Activated naive CD4-positive, alpha-beta T cell treated with anti-CD3 and anti-CD28 coated beads, Interleukin-2, amount 10 ng/mL, durations not matched to agents 7 days and 5 days (primary cell): ENCODE measurements at regions not wholly inside any gene's neighbourhood (a gene's known extent, or its start where the extent isn't known, plus 50 kb on each side); places are given as distances from the start of the nearest gene placed in this dataset.

ENCODE experiments used
- CTCF ChIA-PET: fragments of 350-600 bp; sonication (Branson Sonifier 250); formaldehyde crosslinking; loops from one replicate; lab custom pipeline; 2021; ENCODE audit warnings: antibody characterized with exemption; lab: Charles Lee
- DNase-seq: peaks from one replicate; pipeline ENCODE4 v3.0.0-alpha.2; 2020
- H3K27ac Mint-ChIP-seq: one replicate; pipeline ENCODE4 v1.8.0; 2021; ENCODE audit warnings: mild to moderate bottlenecking, moderate library complexity, mixed read lengths
- H3K27me3 Mint-ChIP-seq: one replicate; pipeline ENCODE4 v1.8.0; 2021; ENCODE audit warnings: mild to moderate bottlenecking, mixed read lengths
- H3K36me3 Mint-ChIP-seq: one replicate; pipeline ENCODE4 v1.8.0; 2021; ENCODE audit warnings: mixed read lengths
- H3K4me1 Mint-ChIP-seq: one replicate; pipeline ENCODE4 v1.8.0; 2021; ENCODE audit warnings: mixed read lengths
- H3K4me3 Mint-ChIP-seq: one replicate; pipeline ENCODE4 v1.8.0; 2021; ENCODE audit warnings: mild to moderate bottlenecking, moderate library complexity, mixed read lengths
- H3K9me3 Mint-ChIP-seq: one replicate; pipeline ENCODE4 v1.8.0; 2021; ENCODE audit warnings: mixed read lengths

- CTCF ChIA-PET, result no interaction called here
- peaks cover 23% of the 10 kb centered on the region for H3K9me3 Mint-ChIP-seq
- H3K4me1 Mint-ChIP-seq, result no peaks in the 10 kb centered on the region
Observed at GRCh38 chr5:165783024-165783423, 2277.6 kb downstream of the MAT2B start.

GRCh38 chr5:165786073-165786472 lies 2280.7 kb downstream of the MAT2B start:
- Mint-ChIP-seq H3K27ac (no peak overlapping the region), H3K36me3 (no peaks in the 10 kb centered on the region)

More at GRCh38 chr5:165783024-165783423, 2277.6 kb downstream of the MAT2B start:
- Mint-ChIP-seq H3K36me3 (no peaks in the 10 kb centered on the region), H3K27me3 (no peaks in the 10 kb centered on the region), H3K4me3 (no peak overlapping the region), H3K27ac (no peak overlapping the region)
- no peak for DNase-seq

GRCh38 chr5:165795073-165795472 lies 2289.7 kb downstream of the MAT2B start:
- Mint-ChIP-seq H3K4me3 (no peak overlapping the region), H3K27ac (no peak overlapping the region), H3K4me1 (no peaks in the 10 kb centered on the region), H3K9me3 (peaks cover 10% of the 10 kb centered on the region), H3K36me3 (no peaks in the 10 kb centered on the region), H3K27me3 (no peaks in the 10 kb centered on the region)
- CTCF ChIA-PET, result no interaction called here
- no peak for DNase-seq

More at GRCh38 chr5:165786073-165786472, 2280.7 kb downstream of the MAT2B start:
- CTCF ChIA-PET, result no interaction called here
- Mint-ChIP-seq H3K4me1 (no peaks in the 10 kb centered on the region), H3K9me3 (peaks cover 27% of the 10 kb centered on the region), H3K27me3 (no peaks in the 10 kb centered on the region), H3K4me3 (no peak overlapping the region)
- DNase-seq, result no peak

DNA sequence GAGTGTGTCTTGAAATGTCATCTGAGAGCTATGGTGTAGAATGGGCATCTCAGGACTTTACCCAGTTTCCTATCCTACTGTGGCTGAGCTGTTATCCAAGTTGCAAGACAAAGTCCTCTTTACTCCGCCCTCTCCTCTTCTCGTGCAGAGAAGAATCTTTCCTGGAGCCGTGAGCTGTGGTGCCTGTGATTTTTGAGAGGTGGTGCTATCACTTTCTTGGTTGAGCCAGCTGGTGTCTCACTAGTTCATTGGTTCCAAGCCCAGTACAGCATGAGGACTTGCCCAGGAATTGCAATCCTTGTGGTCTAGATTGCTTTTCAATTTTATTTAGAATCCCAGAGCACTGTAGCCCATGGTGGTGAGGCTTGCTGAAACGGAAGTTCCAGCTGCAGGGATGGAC lies 2300.3 kb downstream of the MAT2B start:
- peaks cover 8% of the 10 kb centered on the region for H3K9me3 Mint-ChIP-seq
- H3K27ac Mint-ChIP-seq, result no peak overlapping the region
- no peaks in the 10 kb centered on the region for H3K4me1 Mint-ChIP-seq
- no peaks in the 10 kb centered on the region for H3K36me3 Mint-ChIP-seq
- CTCF ChIA-PET, result interaction anchor here (1.1 kb wide), 1 partner anchor 64 kb away, joined by 3 read pairs; no protein-coding TSS in a partner anchor
- no peak for DNase-seq
- H3K27me3 Mint-ChIP-seq, result no peaks in the 10 kb centered on the region
- H3K4me3 Mint-ChIP-seq, result no peak overlapping the region

GRCh38 chr5:165808335-165808734 lies 2302.9 kb downstream of the MAT2B start:
- H3K27me3 Mint-ChIP-seq, result no peaks in the 10 kb centered on the region
- H3K4me3 Mint-ChIP-seq, result no peak overlapping the region
- H3K36me3 Mint-ChIP-seq, result no peaks in the 10 kb centered on the region
- no peak overlapping the region for H3K27ac Mint-ChIP-seq
- DNase-seq, result no peak
- no peaks in the 10 kb centered on the region for H3K4me1 Mint-ChIP-seq
- CTCF ChIA-PET, result no interaction called here
- H3K9me3 Mint-ChIP-seq, result peaks cover 8% of the 10 kb centered on the region

DNA sequence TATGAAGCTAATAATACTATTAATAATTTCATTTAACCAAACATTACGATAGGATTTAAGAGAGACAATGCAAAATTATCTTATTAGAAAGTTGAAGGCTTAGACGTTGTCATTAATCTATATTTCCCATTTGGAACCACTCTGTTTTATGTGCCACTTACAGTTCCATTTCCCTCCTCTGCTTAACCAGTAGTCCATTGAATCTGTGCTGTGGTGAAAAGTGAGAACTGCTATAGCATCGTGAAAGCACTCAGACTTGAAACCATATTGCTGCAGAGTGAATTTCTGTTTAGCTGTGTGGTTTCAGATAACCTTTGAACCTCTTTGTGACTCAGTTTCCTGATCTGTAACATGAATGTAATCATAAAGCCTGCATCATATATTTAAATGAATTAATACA lies 2304.5 kb downstream of the MAT2B start:
- no peak for DNase-seq
- CTCF ChIA-PET, result no interaction called here
- H3K9me3 Mint-ChIP-seq, result peaks cover 3% of the 10 kb centered on the region
- H3K27me3 Mint-ChIP-seq, result no peaks in the 10 kb centered on the region
- H3K4me3 Mint-ChIP-seq, result no peak overlapping the region
- no peaks in the 10 kb centered on the region for H3K36me3 Mint-ChIP-seq
- H3K4me1 Mint-ChIP-seq, result no peaks in the 10 kb centered on the region
- H3K27ac Mint-ChIP-seq, result no peak overlapping the region

DNA sequence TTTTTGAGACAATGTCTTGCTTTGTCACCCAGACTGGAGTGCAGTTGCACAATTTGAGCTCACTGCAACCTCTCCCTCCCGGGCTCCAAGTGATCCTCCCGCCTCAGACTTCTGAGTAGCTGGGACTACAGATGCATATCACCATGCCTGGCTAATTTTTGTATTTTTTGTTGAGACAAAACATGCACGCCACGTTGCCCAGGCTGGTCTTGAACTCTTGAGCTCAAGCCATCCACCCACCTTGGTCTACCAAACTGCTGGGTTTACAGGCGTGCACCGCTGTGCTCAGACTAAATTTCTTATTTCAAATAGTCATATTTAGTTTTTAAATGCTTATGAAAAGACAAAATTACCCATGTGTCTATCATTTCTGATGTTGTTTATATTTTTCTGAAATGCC lies 2324.1 kb downstream of the MAT2B start:
- Mint-ChIP-seq H3K4me3 (no peak overlapping the region), H3K27me3 (no peaks in the 10 kb centered on the region), H3K4me1 (no peaks in the 10 kb centered on the region), H3K9me3 (peaks cover 4% of the 10 kb centered on the region), H3K27ac (no peak overlapping the region), H3K36me3 (no peaks in the 10 kb centered on the region)
- CTCF ChIA-PET, result no interaction called here
- no peak for DNase-seq

DNA sequence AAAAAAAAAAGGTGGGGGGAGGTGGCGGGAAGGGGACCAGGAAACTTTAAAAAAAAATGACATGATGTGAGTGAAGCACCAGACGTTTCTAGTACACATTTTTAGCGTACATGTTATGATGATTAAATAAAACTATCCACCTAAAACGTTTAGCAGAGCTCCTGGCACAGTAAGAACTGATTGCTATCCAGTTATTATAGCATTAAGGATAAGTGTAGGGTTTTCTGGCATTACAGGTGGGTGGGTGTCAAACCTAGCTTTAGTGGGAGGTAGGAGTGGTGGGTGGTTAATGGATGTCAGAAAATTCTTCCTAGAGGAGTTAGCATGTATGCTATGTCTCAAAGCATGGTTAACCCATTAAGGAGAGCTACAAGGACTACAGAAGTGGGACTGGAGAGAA lies 2329.5 kb downstream of the MAT2B start:
- CTCF ChIA-PET, result no interaction called here
- H3K36me3 Mint-ChIP-seq, result no peaks in the 10 kb centered on the region

GRCh38 chr5:165836046-165836445 lies 2330.6 kb downstream of the MAT2B start:
- no peak for DNase-seq
- H3K9me3 Mint-ChIP-seq, result peaks cover 7% of the 10 kb centered on the region
- CTCF ChIA-PET, result no interaction called here
- no peaks in the 10 kb centered on the region for H3K4me1 Mint-ChIP-seq
- no peak overlapping the region for H3K27ac Mint-ChIP-seq
- no peaks in the 10 kb centered on the region for H3K27me3 Mint-ChIP-seq
- H3K4me3 Mint-ChIP-seq, result no peak overlapping the region
- H3K36me3 Mint-ChIP-seq, result no peaks in the 10 kb centered on the region

More for the DNA sequence above, 2329.5 kb downstream of the MAT2B start:
- Mint-ChIP-seq H3K27me3 (no peaks in the 10 kb centered on the region), H3K4me3 (no peak overlapping the region), H3K9me3 (peaks cover 7% of the 10 kb centered on the region), H3K27ac (no peak overlapping the region), H3K4me1 (no peaks in the 10 kb centered on the region)
- no peak for DNase-seq

DNA sequence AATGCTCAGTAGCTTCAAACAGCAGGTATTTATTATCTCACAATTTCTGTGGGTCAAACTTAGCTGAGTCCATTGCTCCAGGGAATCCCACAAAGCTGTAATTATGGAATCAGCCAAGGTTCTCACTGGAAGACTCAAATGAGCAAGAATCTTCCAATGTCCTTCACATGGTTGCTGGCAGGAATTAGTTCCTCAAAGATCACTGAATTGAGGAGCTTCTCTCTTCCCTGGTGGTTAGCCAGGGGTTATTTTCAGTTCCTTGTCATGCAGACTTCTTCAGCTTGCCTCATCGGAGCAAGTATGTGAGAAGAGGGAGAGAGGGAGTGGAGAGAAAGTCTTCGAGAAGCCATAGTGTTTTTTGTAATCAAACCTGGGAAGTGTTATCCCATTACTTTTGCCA lies 2331.9 kb downstream of the MAT2B start:
- CTCF ChIA-PET, result no interaction called here
- H3K9me3 Mint-ChIP-seq, result peaks cover 3% of the 10 kb centered on the region
- H3K27ac Mint-ChIP-seq, result no peak overlapping the region
- H3K4me1 Mint-ChIP-seq, result no peaks in the 10 kb centered on the region
- H3K36me3 Mint-ChIP-seq, result no peaks in the 10 kb centered on the region
- DNase-seq, result no peak
- H3K27me3 Mint-ChIP-seq, result no peaks in the 10 kb centered on the region
- H3K4me3 Mint-ChIP-seq, result no peak overlapping the region

DNA sequence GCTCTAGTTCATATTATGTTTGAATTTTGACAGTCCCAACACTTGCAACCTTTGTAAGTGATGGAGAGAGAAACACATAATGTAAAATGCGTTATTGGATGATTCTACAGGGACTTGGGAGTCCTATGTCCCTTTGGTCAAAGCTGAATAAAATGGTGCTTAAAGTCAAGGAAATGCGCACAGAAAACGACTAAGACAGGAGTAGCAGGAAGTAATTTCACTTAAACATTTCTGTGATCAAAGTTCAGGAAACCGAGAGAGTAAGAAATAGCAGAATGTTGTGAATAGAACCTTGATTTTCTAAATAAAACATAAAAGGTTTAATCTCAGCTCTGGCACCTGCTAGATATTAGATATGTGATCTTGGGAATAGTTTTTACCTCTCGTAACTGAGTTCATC lies 2339.2 kb downstream of the MAT2B start:
- Mint-ChIP-seq H3K4me3 (no peak overlapping the region), H3K36me3 (no peaks in the 10 kb centered on the region), H3K9me3 (peaks cover 11% of the 10 kb centered on the region), H3K4me1 (no peaks in the 10 kb centered on the region), H3K27ac (no peak overlapping the region), H3K27me3 (no peaks in the 10 kb centered on the region)
- no peak for DNase-seq
- CTCF ChIA-PET, result no interaction called here

- no peak for DNase-seq
- Mint-ChIP-seq H3K27me3 (no peaks in the 10 kb centered on the region), H3K27ac (no peak overlapping the region), H3K9me3 (peaks cover 20% of the 10 kb centered on the region), H3K4me3 (no peak overlapping the region), H3K4me1 (no peaks in the 10 kb centered on the region), H3K36me3 (no peaks in the 10 kb centered on the region)
- CTCF ChIA-PET, result no interaction called here
Observed at GRCh38 chr5:165858118-165858517, 2352.7 kb downstream of the MAT2B start.

DNA sequence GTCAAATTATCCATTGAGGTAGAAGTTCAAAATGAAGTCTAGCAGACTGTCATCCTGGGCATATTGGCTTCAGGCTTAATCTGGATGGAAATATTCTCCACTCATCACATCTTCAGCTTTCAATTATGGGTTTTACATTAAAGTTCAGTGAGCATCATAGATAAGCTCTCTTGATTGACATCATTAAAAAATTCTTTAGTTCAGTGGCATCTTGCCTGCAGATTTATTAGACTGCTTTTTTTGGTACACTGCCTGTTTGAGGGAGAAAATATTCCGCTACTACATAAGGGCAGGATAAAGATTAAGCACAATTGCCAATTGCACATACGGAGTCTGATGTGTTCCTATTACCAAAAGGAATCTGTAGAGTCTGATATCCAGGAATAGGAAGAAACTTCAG lies 2353.8 kb downstream of the MAT2B start:
- Mint-ChIP-seq H3K27me3 (no peaks in the 10 kb centered on the region), H3K4me3 (no peak overlapping the region), H3K9me3 (peaks cover 20% of the 10 kb centered on the region), H3K36me3 (no peaks in the 10 kb centered on the region), H3K27ac (no peak overlapping the region), H3K4me1 (no peaks in the 10 kb centered on the region)
- CTCF ChIA-PET, result no interaction called here
- no peak for DNase-seq

- Mint-ChIP-seq H3K27ac (no peak overlapping the region), H3K4me1 (no peaks in the 10 kb centered on the region), H3K27me3 (no peaks in the 10 kb centered on the region), H3K36me3 (no peaks in the 10 kb centered on the region), H3K9me3 (peaks cover 14% of the 10 kb centered on the region), H3K4me3 (no peak overlapping the region)
- CTCF ChIA-PET, result no interaction called here
- DNase-seq, result no peak
Observed at GRCh38 chr5:165863239-165863638, 2357.8 kb downstream of the MAT2B start.

GRCh38 chr5:165871291-165871690 lies 2365.9 kb downstream of the MAT2B start:
- Mint-ChIP-seq H3K36me3 (no peaks in the 10 kb centered on the region), H3K27me3 (no peaks in the 10 kb centered on the region), H3K4me1 (no peaks in the 10 kb centered on the region), H3K27ac (no peak overlapping the region), H3K9me3 (peaks cover 7% of the 10 kb centered on the region), H3K4me3 (no peak overlapping the region)
- no peak for DNase-seq
- CTCF ChIA-PET, result interaction anchor here (0.7 kb wide), 1 partner anchor 1077 kb away, joined by 3 read pairs; no protein-coding TSS in a partner anchor

DNA sequence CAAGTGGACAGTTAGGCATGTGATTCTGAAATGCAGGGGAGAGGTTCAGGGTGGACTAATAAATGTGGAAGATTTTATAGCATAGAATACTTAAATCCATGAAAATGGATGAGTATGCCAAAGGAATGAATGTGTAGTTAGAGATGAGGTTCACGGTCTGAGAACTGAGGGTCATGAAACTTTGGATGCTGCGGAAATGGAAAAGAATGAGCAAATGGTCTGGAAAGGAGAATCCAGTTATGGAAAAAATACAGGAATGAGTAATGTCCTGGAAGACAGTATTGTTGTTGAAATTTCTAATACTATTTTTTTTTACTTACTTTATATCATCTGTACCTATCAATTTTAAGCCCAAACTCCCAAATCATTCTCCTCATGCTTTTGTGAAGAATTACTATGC lies 2369.4 kb downstream of the MAT2B start:
- Mint-ChIP-seq H3K9me3 (peaks cover 15% of the 10 kb centered on the region), H3K27ac (no peak overlapping the region), H3K36me3 (no peaks in the 10 kb centered on the region), H3K27me3 (no peaks in the 10 kb centered on the region), H3K4me3 (no peak overlapping the region), H3K4me1 (no peaks in the 10 kb centered on the region)
- no peak for DNase-seq
- CTCF ChIA-PET, result no interaction called here
